ENCODE measurements at regions not wholly inside any gene's neighbourhood (a gene's known extent, or its start where the extent isn't known, plus 50 kb on each side); places are given as distances from the start of the nearest gene placed in this dataset.

DNA sequence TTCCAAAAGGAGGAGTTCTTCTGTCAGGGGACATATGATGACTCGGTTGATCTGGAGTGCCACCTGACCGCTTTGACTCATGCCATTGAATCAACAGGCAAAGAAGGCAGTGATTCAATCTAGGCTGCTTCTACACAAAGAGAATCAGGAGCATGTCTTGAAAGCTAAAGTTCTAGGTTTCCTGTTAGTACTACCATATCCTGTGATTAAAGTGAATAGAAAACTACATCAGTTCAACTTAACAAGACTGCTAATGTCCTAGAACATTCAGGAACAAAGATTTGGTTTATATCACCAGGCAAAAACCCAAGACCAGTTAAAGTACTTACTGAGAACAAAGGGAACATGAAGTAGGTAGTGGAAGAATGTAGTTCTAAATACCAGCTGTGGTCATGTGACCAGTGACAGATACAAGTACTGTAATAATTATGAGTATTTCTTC lies 216.8 kb upstream of the SGK1 start:
- DNase-seq (ENCODE audit: extremely low read depth in 1 of 2, low read depth in 1 of 2) = peak in 1 of 2 donors; percentile 21

DNA sequence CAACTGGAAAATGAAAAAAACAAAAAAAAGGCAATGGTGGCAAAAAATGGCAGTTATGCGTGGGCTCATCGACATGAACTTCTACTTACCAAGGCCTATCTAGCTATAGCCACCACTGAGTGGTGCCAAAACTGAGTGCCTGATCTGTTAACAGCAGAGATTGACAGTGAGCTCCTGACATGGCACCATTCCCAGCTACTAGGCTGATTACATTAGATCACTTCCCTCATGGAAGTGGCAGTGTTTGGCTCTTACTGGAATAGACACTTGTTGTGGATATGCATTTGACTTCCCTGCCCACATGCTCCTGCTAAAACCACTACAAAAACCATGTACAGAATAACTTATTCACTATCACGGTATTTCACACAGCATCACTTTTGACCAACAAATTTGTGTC lies 216.1 kb upstream of the SGK1 start:
- no peak for DNase-seq (ENCODE audit: extremely low read depth in 1 of 2, low read depth in 1 of 2)

DNA sequence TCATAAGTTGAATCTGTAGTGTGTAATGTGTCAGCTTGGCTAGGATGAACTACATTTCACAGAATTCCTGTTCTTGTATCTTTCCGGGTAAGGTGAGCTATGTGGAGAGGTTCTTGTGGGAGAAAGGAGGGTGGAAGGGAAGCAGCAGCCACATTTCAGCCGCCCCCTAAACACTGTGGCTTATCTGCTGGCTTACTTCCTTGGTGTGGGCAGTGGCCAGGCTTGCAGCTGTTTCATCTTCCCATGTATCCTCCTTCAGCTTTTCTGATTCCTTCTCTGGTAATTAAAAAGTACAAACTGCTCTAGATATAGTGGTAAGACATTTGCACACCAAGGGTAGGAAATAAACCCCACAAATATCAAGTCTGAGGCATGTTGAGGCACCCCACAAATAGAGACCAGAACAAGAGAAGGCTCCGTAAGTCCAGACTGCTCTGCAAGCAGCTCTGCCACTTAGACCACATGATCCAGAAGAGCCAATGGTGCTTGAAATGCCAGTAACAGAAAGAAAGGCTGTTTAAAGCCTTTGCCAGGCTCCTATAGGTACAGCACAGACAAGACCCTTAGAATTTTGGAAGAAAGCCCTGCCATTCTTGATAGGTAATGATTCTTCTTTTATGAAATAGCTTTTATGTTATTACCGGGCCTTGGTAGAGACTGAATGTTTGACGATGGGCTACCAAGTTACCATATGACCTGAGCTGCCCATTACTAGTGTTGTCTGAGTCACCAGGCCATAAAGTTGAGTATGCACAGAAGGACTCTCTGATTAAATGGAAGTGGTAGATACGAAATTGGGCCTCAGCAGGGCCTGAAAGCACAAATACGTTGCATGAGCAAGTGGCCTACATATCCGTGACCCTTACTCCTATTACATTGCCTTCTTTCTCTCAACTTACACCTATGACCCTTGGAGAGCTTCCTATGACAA lies 215.0 kb upstream of the SGK1 start:
- DNase-seq (ENCODE audit: extremely low read depth in 1 of 2, low read depth in 1 of 2) = no peak

DNA sequence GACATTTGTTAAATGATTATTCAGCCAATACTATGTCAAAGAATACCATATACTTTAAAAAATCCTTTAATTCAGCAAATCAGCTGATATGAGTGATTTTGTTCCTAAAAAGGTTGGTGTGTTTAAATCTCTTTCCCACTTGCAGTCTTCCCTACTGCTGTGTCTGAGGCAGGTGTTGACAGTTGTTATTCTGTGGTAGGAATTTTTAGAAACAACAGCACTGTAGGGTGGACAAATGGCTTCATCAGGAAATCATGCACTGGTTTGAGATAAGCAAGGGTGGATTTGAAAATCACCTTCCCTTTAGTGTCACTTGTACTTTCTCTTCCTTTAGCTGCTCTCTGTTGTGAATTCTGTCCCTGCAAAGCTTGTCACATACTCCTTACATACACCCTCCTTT lies 213.7 kb upstream of the SGK1 start:
- no peak for DNase-seq (ENCODE audit: extremely low read depth in 1 of 2, low read depth in 1 of 2)

DNA sequence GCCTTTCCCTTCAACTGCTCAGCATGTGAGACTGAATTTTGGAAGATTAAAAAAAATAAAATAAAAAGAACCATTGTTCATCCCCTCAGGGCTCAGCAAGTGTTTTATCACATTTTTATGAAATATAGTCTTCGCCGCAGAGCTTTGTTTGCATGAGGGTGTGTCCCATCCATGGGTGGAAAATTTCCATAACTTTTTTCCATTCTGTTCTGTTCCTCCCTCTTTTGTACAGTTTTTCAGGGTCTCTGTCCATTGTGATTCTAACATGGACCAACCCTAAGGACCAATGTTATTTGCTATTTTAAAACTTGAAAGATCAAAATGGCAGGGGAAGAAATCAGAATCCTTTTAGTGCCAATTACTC lies 213.3 kb upstream of the SGK1 start:
- DNase-seq (ENCODE audit: extremely low read depth in 1 of 2, low read depth in 1 of 2) = no peak

DNA sequence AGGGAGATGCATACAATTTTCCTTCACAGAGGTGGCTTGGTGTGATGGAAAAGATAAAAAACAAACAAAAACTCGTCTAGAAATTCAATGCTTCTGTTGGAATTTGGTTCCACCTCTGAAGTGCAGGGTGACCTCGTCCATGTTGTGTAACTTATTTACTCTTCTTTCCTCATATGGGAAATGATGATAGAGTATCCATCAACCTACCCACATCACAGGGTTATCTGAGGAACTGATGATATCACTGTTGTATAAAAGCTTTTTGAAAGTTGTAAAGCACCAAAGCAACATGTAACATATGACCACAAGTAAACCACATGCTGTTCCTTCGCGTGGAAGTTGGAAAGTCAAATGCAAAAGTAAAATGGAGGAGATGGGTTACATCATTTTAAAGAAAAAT lies 212.0 kb upstream of the SGK1 start:
- no peak for DNase-seq (ENCODE audit: extremely low read depth in 1 of 2, low read depth in 1 of 2)

DNA sequence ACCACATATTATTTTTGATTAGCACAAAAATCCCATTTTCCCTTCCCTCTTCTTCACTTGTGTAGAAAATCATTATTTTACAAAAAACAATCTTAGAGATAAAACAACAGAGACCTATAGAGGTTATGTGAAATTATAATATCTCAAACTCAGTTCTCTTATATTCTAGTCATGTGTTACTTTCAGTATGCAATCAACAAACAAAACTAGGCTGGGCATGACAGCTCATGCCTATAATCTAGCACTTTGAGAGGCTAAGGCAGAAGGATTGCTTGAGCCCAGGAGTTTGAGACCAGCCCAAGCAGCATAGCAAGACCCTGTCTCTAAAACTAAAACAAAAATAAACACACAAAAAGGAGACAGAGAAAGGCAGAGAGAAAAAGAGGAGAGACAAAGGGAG lies 211.4 kb upstream of the SGK1 start:
- DNase-seq (ENCODE audit: extremely low read depth in 1 of 2, low read depth in 1 of 2) = no peak

DNA sequence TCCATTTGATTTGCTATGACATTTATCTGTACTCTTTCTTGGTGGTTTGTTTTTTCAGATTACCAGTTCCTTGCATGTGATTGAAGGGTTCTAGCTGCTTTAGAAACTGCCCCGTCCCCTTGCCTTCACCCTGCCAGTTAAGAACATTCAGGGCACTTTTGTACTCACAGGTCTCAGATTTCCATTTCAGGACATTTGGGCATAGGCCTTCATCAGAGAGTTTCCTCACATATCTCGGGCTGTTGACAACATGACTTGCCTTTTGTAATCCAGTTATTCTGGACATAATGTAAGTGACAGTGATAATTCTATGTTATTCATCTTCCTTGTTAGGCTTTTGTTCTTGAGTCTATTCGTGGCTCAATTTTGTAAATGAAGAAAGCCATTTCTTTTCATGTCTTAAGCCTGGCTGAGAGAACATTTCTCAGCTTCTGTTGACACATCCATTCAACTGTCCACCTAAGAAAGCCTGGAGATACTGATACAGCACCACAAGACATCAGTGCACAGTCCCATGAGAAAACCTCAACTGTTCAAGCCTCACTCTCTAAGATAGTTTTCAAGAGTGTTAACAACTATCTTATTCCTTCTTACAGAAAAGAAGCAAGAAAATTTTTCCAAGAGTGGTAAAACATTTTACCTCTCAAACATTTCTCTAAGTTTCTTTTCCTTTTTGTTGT lies 209.3 kb upstream of the SGK1 start:
- no peak for DNase-seq (ENCODE audit: extremely low read depth in 1 of 2, low read depth in 1 of 2)

DNA sequence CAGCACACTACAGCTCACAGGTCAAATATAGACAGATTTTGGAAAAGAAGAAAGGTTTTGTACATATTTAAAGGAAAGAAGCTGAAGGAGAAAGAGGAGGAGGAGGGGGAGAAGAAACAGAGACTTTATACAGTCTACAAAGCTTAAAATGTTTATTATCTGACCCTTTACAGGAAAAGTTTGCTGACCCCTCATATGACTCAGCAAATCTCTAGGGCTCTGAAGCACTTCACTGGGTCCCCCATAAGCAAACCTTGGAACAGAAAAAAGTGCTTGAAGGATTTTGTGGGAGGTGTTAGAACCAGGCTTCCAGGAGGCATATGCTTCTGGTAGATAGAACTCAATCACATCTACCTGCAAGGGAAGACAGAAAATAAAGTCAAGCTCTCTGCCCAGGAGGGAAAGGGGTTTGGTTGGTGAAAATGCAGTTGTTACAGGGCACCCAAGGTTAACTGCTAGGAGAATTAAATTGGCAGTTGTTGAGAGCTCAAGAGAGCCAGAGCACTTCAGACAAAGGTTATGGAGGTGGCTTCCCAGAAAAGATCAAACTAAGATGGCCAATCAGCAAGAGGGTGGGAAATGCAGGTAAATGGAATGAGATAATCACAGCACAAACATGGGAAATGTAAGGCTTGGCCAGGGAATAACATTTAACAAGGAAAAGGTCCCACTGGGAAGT lies 207.4 kb upstream of the SGK1 start:
- DNase-seq (ENCODE audit: extremely low read depth in 1 of 2, low read depth in 1 of 2) = no peak

DNA sequence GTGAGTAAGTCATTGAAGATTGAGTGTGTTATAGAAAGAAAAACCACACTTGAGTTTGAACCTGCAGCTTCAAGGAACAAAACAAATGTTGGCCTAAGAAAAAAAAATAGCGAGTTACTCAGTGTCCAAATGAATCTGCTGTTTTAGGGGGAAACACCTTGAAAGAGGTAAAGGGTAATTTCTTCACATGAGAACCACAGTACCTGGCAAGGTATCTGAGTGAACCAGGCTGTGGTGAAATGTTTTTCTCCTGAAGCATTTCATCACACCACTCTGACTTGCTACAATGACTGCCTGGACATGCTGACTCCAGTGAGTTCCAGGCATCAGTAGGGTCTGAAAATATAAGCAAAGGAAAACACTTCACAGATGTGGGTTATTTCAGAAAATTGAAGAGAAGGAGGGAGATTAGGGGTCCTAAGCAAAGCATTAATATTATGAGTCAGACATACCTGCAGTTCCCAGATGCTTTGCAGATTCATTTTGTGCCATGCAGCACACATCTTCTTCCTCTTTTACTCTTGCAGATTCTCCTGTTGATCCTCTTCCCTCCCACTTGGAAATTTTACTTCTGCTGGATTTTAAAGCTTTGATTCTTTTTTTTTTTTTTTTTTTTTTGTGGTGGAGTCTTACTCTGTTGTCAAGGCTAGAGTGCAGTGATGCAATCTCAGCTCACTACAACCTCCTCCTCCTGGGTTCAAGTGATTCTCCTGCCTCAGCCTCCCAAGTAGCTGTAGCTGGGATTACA lies 206.2 kb upstream of the SGK1 start:
- no peak for DNase-seq (ENCODE audit: extremely low read depth in 1 of 2, low read depth in 1 of 2)

DNA sequence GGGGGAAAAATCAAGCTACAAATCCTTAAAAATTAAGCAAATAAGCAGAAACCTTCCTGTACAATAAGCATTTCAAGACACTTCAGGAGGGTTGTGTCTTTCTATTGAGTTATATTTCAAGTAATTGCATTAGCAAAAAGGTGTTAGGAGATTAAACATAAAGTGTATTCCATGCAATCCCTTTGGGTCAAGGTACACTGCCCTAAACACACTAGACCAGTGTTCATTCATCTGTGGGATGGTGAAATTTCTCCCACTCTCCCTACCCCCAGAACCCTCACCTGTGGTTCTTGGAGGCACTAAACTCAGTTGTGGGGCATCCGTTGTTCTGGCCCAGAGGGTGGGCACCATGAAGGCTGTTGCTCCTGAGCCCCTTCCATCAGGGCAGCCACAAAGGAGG lies 205.1 kb upstream of the SGK1 start:
- DNase-seq (ENCODE audit: extremely low read depth in 1 of 2, low read depth in 1 of 2) = no peak

DNA sequence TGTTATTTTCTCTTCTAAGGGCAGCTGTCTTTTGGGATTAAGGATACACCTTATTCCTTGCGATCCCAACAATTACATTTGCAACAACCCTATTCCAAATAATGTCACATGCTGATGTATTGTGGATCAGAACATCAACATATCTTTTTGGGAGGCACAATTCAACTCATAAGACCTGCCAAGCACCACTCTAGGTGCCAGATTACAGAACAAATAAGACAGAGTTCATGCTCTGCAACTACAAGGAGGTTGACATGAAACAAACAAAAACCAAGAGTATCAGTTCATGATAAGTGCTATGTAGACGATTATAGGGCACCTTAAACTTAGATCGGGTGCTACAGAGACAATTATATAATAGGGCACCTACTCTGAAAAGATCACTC lies 203.2 kb upstream of the SGK1 start:
- no peak for DNase-seq (ENCODE audit: extremely low read depth in 1 of 2, low read depth in 1 of 2)

DNA sequence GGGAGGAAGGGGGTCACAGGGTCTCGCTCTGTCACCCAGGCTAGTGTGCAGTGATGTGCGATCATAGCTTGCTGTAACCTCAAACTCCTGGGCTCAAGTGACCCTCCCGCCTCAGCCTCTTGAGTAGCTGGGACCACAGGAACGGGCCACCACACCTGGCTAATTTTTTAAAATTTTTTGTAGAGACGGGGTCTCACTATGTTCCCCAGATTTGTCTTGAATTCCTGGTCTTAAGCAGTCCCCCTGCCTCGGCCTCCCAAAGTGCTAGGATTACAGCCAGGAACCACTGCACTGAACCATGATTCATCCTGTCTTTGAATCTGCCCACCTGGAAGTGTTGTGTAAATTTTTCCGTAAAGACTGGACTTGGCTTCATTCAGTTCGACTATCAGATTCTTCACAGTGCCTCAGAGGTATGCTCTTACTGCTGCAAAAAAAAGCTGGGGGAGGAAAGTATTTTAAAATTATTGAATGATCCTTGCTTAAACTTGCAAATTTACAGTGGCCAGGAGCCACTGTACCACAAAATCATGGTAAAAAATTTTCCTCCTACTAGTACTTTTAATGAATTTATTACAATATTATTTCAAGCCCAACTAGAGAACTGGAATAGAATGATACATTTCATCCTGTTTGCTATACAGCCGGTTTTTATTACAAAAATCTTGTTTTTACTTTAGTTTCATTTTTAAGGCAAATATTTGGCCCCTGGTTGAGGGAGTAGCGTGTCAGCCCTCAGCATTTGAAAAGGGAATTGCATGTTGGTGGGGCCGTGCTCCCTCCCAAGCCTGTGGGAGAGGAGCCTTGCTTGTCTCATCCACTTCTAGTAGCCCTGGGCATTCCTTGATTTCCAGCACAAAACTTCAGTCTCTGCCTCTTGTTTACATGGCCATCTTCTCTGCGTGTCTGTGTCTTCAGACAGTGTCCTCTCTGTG lies 202.5 kb upstream of the SGK1 start:
- no peak for DNase-seq (ENCODE audit: extremely low read depth in 1 of 2, low read depth in 1 of 2)

DNA sequence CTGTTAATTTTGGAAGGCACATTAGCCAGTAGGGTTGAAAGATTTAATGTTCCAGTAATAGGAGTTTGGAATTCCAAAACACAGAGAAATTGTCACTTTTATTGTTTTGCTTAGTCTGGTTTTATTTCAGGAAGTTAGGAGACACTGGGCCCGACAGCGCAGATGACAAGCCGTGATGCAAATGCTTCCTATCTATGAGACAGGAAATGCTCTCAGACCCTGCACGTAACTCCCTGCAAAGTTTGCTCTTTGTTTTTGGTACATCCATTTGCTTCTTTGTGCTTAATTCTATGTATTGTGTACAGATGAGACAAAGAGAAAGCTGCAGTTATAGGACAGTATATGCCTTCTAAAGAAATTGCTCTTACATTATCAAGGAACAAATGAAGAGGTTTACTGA lies 201.6 kb upstream of the SGK1 start:
- no peak for DNase-seq (ENCODE audit: extremely low read depth in 1 of 2, low read depth in 1 of 2)

DNA sequence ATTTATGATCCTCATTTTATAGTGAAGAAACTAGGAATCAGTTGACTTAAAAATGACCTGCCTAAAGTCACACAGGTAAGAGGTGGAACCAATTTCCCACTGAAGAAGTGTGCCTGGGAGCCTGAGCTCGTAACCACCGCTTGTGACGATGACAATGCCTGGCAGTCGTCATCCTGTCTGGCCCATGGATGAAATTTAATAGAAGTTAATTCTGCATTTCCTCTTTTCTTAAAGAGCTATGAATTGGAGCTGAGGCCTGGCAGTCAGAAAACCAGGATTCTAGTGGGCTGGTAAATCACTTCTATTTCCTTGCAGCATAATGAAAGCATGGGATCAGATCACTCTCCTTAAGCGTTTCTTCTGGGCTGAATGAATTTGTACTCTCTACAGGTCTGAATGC lies 200.0 kb upstream of the SGK1 start:
- DNase-seq (ENCODE audit: extremely low read depth in 1 of 2, low read depth in 1 of 2) = no peak

DNA sequence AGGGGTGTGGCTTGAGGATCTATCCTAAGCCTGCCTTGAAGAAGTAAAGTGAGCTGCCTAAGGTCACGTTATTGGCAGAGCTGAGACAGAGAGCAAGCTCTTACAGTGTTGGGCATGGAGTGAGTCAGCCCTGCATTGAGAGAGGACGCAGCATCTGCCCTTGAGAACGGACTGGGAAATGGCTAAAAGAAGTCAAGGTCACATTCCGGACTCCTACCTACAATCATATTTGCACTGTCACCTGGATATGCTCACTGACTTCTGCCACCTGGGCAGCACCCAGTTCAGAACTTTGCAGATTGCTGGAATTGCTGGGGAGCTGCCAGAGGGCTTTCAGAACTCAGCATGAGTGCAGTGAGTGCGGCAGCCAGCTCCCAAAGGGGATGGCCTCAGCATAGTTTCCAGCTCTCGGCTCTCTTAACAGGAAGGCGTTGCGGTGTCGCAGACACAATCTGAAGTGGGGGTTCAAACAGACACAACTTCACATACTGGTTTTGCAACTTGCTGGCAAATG lies 199.3 kb upstream of the SGK1 start:
- DNase-seq (ENCODE audit: extremely low read depth in 1 of 2, low read depth in 1 of 2) = no peak

DNA sequence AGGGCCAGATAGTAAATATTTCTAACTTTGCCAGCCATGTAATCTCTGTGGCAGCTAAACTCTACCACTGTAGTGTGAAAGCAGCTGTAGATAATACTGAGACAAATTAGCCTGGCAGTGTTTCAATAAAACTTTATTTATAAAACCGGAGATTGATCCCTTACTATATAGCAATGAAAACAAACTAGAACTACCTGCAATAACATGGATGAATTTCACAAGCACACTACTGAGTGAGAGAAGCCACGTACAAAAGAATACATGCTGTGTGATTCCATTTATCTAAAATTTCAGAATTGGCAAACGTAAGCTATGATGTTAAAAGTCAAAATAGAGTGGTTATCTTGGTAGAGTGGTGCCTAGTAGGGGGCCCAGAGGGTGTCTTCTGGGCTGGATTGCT lies 198.7 kb upstream of the SGK1 start:
- no peak for DNase-seq (ENCODE audit: extremely low read depth in 1 of 2, low read depth in 1 of 2)

DNA sequence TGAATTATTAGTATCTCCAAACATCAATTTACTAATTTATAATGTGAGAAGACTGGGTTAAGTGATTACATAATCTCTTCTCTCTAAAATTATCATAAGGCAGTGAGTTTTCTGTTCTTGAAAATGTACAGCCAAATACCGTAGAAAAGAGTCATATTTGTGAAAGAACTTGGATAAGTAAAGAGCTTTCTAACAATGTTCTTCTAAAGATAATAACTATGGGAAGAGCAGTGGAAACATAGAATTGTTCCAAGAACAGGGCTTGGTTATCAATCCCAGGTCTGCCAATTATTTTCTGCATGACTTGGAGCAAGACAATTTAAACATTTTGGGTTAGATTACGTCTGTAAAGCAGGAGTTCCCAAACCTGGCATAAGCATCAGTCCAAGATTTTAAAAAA lies 198.1 kb upstream of the SGK1 start:
- DNase-seq (ENCODE audit: extremely low read depth in 1 of 2, low read depth in 1 of 2) = no peak

DNA sequence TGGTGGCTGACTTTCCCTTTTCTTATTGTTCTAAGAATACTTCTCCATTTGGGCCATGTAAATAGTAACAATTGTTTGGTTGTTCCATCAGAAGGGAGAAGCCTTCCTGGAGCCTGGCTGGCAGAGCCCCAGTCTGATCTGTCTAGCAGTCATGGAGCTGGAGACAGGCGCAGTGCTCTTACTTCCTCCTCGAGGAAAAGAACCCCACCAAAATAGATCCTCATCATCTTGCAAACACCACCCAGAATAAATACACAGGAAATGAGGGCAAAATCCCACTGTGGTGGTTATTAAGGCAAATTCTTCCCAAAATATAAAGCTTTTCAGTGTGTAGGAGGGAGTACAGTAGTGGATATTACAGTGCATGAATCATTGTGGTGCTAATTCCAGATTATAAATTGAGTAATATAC lies 195.1 kb upstream of the SGK1 start:
- DNase-seq (ENCODE audit: extremely low read depth in 1 of 2, low read depth in 1 of 2) = no peak
